ENCODE measurements at regions not wholly inside any gene's neighbourhood (a gene's known extent, or its start where the extent isn't known, plus 50 kb on each side); places are given as distances from the start of the nearest gene placed in this dataset.

- ATAC-seq: no peak
- Histone ChIP-seq H3K9me3 (ENCODE audit: control insufficient read depth, low read length) (no peaks in the 10 kb centered on the region), H3K27me3 (ENCODE audit: control insufficient read depth, insufficient read depth) (no peaks in the 10 kb centered on the region), H3K4me1 (ENCODE audit: control insufficient read depth, insufficient read depth, low read length) (no peaks in the 10 kb centered on the region), H3K4me3 (ENCODE audit: low read length) (no peak overlapping the region), H3K27ac (ENCODE audit: low read length) (no peak overlapping the region)
- intact Hi-C loops (cut with DNase I): loop anchor here in 2 of 4 donors (5.0 to 10.0 kb wide), 3 partner anchors 387 to 1665 kb away; no protein-coding TSS in a partner anchor
- DNase-seq: no peak
- WGBS: 46% methylated on average over 6 of the region's 6 CpGs
Observed at GRCh38 chr4:181140037-181140603, 1103.1 kb upstream of the TENM3 start.

- no peaks in the 10 kb centered on the region for H3K27me3 ChIP-seq (ENCODE audit: control insufficient read depth, insufficient read depth)
Observed at GRCh38 chr4:181143250-181143854, 1099.8 kb upstream of the TENM3 start.

GRCh38 chr4:181146051-181146450, 1097.2 kb upstream of the TENM3 start:
- Histone ChIP-seq H3K4me1 (ENCODE audit: control insufficient read depth, insufficient read depth, low read length) (no peaks in the 10 kb centered on the region), H3K27ac (ENCODE audit: low read length) (no peak overlapping the region), H3K9me3 (ENCODE audit: control insufficient read depth, low read length) (no peaks in the 10 kb centered on the region), H3K27me3 (ENCODE audit: control insufficient read depth, insufficient read depth) (no peaks in the 10 kb centered on the region), H3K4me3 (ENCODE audit: low read length) (no peak overlapping the region)
- DNase-seq (no peak), ATAC-seq (no peak)
- intact Hi-C loops (cut with DNase I): loop anchor here in 1 of 4 donors (10.0 kb wide), 1 partner anchor 1659 kb away; no protein-coding TSS in a partner anchor
- 73% methylated on average over 1 of the region's 1 CpG for WGBS

More at GRCh38 chr4:181143250-181143854, 1099.8 kb upstream of the TENM3 start:
- Histone ChIP-seq H3K4me3 (ENCODE audit: low read length) (no peak overlapping the region), H3K27ac (ENCODE audit: low read length) (no peak overlapping the region), H3K4me1 (ENCODE audit: control insufficient read depth, insufficient read depth, low read length) (no peaks in the 10 kb centered on the region), H3K9me3 (ENCODE audit: control insufficient read depth, low read length) (no peaks in the 10 kb centered on the region)
- 1% methylated on average over 7 of the region's 7 CpGs for WGBS
- ATAC-seq (peak; percentile 51 to 57), DNase-seq (peak; percentile 74 to 88 (median 83))
- intact Hi-C loops (cut with DNase I): loop anchor here (2.0 to 10.0 kb wide), 4 partner anchors 384 to 1661 kb away; no protein-coding TSS in a partner anchor

GRCh38 chr4:181147416-181147951, 1095.7 kb upstream of the TENM3 start:
- Histone ChIP-seq H3K4me3 (ENCODE audit: low read length) (no peak overlapping the region), H3K27me3 (ENCODE audit: control insufficient read depth, insufficient read depth) (no peaks in the 10 kb centered on the region), H3K9me3 (ENCODE audit: control insufficient read depth, low read length) (no peaks in the 10 kb centered on the region), H3K27ac (ENCODE audit: low read length) (no peak overlapping the region), H3K4me1 (ENCODE audit: control insufficient read depth, insufficient read depth, low read length) (no peaks in the 10 kb centered on the region)
- ATAC-seq (no peak), DNase-seq (peak in 1 of 3 donors; percentile 20)
- 91% methylated on average over 13 of the region's 13 CpGs for WGBS
- intact Hi-C loops (cut with DNase I): loop anchor here in 1 of 4 donors (10.0 kb wide), 1 partner anchor 1657 kb away; no protein-coding TSS in a partner anchor

DNA sequence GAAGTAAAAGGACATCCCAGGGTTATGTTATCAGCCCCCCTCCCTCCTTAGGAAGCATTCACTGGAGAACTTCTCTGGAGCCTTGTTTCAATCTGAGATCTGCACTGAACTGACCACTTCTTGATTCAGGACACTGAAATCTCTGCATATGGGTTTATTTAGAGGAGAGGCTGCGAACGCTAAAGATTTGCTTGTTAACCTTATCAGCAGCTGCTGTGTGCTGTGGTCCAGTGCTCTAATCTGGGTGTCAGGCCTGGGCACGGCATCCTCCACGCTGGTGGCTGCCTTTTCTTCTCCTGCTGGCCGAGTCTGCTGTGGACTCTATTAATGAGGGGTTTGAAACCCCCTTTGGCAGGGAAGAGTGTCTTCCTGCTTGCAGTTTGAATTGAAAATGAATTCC, 1094.7 kb upstream of the TENM3 start:
- H3K4me1 ChIP-seq (ENCODE audit: control insufficient read depth, insufficient read depth, low read length): no peaks in the 10 kb centered on the region
- intact Hi-C loops (cut with DNase I): loop anchor here in 1 of 4 donors (10.0 kb wide), 1 partner anchor 1656 kb away; no protein-coding TSS in a partner anchor
- no peaks in the 10 kb centered on the region for H3K9me3 ChIP-seq (ENCODE audit: control insufficient read depth, low read length)
- no peak overlapping the region for H3K4me3 ChIP-seq (ENCODE audit: low read length)
- no peak for ATAC-seq
- 35% methylated on average over 5 of the region's 5 CpGs for WGBS
- no peaks in the 10 kb centered on the region for H3K27me3 ChIP-seq (ENCODE audit: control insufficient read depth, insufficient read depth)
- no peak overlapping the region for H3K27ac ChIP-seq (ENCODE audit: low read length)
- peak in 1 of 3 donors; percentile 34 for DNase-seq

DNA sequence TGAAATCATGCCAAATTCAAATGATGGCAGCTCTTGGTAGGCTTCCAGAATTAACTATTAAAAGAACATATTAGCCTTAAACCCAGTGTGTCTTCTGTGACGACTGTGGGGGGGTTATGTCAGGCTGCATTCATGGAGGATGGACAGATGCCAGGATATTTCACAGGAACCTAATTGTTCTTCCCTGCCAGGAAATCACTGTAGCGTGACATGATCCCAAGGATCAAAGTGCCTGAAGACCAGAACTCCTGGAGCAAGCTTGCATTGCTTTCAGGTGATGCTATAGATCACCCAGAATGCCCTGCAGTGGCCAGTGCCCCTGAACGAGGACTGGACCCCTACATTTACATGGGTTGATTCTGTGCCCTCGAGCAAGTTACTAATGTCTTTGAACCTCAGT, 1093.0 kb upstream of the TENM3 start:
- ATAC-seq: no peak

GRCh38 chr4:181151856-181152255, 1091.3 kb upstream of the TENM3 start:
- Histone ChIP-seq H3K9me3 (ENCODE audit: control insufficient read depth, low read length) (no peaks in the 10 kb centered on the region), H3K4me3 (ENCODE audit: low read length) (no peak overlapping the region), H3K27me3 (ENCODE audit: control insufficient read depth, insufficient read depth) (no peaks in the 10 kb centered on the region), H3K4me1 (ENCODE audit: control insufficient read depth, insufficient read depth, low read length) (no peaks in the 10 kb centered on the region), H3K27ac (ENCODE audit: low read length) (no peak overlapping the region)
- ATAC-seq (no peak), DNase-seq (no peak)
- WGBS: 78% methylated on average over 7 of the region's 7 CpGs
- intact Hi-C loops (cut with DNase I): no loop called here

More for the DNA sequence above, 1093.0 kb upstream of the TENM3 start:
- intact Hi-C loops (cut with DNase I): no loop called here
- no peaks in the 10 kb centered on the region for H3K27me3 ChIP-seq (ENCODE audit: control insufficient read depth, insufficient read depth)
- no peak for DNase-seq
- 46% methylated on average over 4 of the region's 4 CpGs for whole genome bisulfite sequencing
- no peaks in the 10 kb centered on the region for H3K4me1 ChIP-seq (ENCODE audit: control insufficient read depth, insufficient read depth, low read length)
- H3K9me3 ChIP-seq (ENCODE audit: control insufficient read depth, low read length): no peaks in the 10 kb centered on the region
- no peak overlapping the region for H3K27ac ChIP-seq (ENCODE audit: low read length)
- no peak overlapping the region for H3K4me3 ChIP-seq (ENCODE audit: low read length)

GRCh38 chr4:181157647-181158046, 1085.6 kb upstream of the TENM3 start:
- DNase-seq: no peak
- Histone ChIP-seq H3K27me3 (ENCODE audit: control insufficient read depth, insufficient read depth) (no peaks in the 10 kb centered on the region), H3K4me3 (ENCODE audit: low read length) (no peak overlapping the region), H3K9me3 (ENCODE audit: control insufficient read depth, low read length) (no peaks in the 10 kb centered on the region), H3K4me1 (ENCODE audit: control insufficient read depth, insufficient read depth, low read length) (no peaks in the 10 kb centered on the region), H3K27ac (ENCODE audit: low read length) (no peak overlapping the region)
- no peak for ATAC-seq
- intact Hi-C loops (cut with DNase I): no loop called here
- 74% methylated on average over 4 of the region's 4 CpGs for WGBS

GRCh38 chr4:181158971-181159370, 1084.2 kb upstream of the TENM3 start:
- no peaks in the 10 kb centered on the region for H3K9me3 ChIP-seq (ENCODE audit: control insufficient read depth, low read length)
- H3K27ac ChIP-seq (ENCODE audit: low read length): no peak overlapping the region
- no peak overlapping the region for H3K4me3 ChIP-seq (ENCODE audit: low read length)
- ATAC-seq (no peak), DNase-seq (no peak)
- no peaks in the 10 kb centered on the region for H3K4me1 ChIP-seq (ENCODE audit: control insufficient read depth, insufficient read depth, low read length)
- no peaks in the 10 kb centered on the region for H3K27me3 ChIP-seq (ENCODE audit: control insufficient read depth, insufficient read depth)
- 77% methylated on average over 8 of the region's 8 CpGs for WGBS
- intact Hi-C loops (cut with DNase I): no loop called here

DNA sequence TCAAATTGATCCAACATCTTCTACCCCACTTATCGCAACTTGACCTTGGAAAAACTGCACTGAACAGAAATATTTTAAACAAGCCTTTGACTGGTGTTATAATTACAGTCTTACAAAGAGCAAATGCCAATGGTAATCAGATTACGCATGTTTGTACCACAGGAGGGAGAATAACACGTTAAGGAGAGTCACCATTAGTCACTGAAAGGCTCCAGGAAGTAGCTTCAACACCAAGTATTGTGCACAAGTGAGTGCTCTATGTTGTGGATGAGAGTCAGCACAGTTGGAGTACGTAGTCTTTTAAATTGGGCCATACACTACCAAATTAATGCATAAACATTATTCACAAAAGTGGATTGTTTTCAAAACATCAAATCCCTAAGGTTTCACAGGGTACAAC, 1081.5 kb upstream of the TENM3 start:
- Histone ChIP-seq H3K4me3 (ENCODE audit: low read length) (no peak overlapping the region), H3K27me3 (ENCODE audit: control insufficient read depth, insufficient read depth) (no peaks in the 10 kb centered on the region), H3K27ac (ENCODE audit: low read length) (no peak overlapping the region), H3K4me1 (ENCODE audit: control insufficient read depth, insufficient read depth, low read length) (no peaks in the 10 kb centered on the region), H3K9me3 (ENCODE audit: control insufficient read depth, low read length) (no peaks in the 10 kb centered on the region)
- DNase-seq (no peak), ATAC-seq (no peak)
- WGBS: 52% methylated on average over 4 of the region's 4 CpGs
- intact Hi-C loops (cut with DNase I): no loop called here

DNA sequence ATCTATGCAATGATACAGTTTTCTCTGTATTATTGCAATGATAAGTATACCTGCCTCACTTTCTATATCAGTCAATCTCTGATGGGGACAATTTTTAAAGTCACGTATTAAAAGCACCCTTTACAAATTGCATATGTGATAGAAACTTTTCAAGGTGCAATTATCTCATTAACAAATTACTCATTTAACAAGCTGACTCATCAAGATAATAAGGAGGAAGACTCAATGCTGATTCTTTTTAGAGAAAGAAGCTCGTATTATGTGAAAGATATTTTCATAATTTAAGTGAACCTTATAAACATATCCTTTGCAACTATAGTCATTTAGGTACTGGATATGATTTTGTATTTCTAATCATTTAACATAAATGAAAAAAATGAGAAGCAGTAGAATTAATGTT, 1080.9 kb upstream of the TENM3 start:
- DNase-seq: no peak
- Histone ChIP-seq H3K4me3 (ENCODE audit: low read length) (no peak overlapping the region), H3K4me1 (ENCODE audit: control insufficient read depth, insufficient read depth, low read length) (no peaks in the 10 kb centered on the region), H3K27ac (ENCODE audit: low read length) (no peak overlapping the region), H3K9me3 (ENCODE audit: control insufficient read depth, low read length) (no peaks in the 10 kb centered on the region), H3K27me3 (ENCODE audit: control insufficient read depth, insufficient read depth) (no peaks in the 10 kb centered on the region)
- 76% methylated on average over 2 of the region's 2 CpGs for WGBS
- intact Hi-C loops (cut with DNase I): no loop called here
- ATAC-seq: no peak
